Liver (tissue), 8 donors: ENCODE measurements at regions not wholly inside any gene's neighbourhood (a gene's known extent, or its start where the extent isn't known, plus 50 kb on each side); places are given as distances from the start of the nearest gene placed in this dataset.

Experiments
- DNase-seq: peaks from one replicate; pipeline ENCODE4 v3.0.0-alpha.2; 2017; ENCODE audit warnings: low spot score
- H3K27ac ChIP-seq, 2 donors: one replicate each; pipeline ENCODE4 v1.7.0; 2013; ENCODE audit warnings: inconsistent platforms in 2 of 2, low read length in 2 of 2, control low read depth in 1 of 2, low read depth in 1 of 2, mild to moderate bottlenecking in 1 of 2
- H3K27me3 ChIP-seq, 4 donors: one replicate each; pipeline versions ENCODE4 v1.6.1 to v1.7.0; 2013; ENCODE audit warnings: low read length in 3 of 4, inconsistent platforms in 1 of 4, mild to moderate bottlenecking in 1 of 4, moderate library complexity in 1 of 4; ENCODE audit not compliant: control insufficient read depth in 4 of 4, insufficient read depth in 4 of 4
- H3K36me3 ChIP-seq, 4 donors: one replicate each; pipeline versions ENCODE4 v1.6.1 to v1.7.0; 2013; ENCODE audit warnings: low read length in 3 of 4, mild to moderate bottlenecking in 3 of 4, low read depth in 1 of 4, moderate library complexity in 1 of 4; ENCODE audit not compliant: control insufficient read depth in 4 of 4, insufficient read depth in 3 of 4
- H3K4me1 ChIP-seq, 4 donors: one replicate each; pipeline versions ENCODE4 v1.6.1 to v1.7.0; 2013; ENCODE audit warnings: low read length in 3 of 4, mild to moderate bottlenecking in 3 of 4, moderate library complexity in 1 of 4; ENCODE audit not compliant: control insufficient read depth in 4 of 4, insufficient read depth in 4 of 4
- H3K4me3 ChIP-seq, 3 donors: one replicate each; pipeline versions ENCODE4 v1.6.1 to v1.7.0; 2013; ENCODE audit warnings: low read length in 3 of 3, control low read depth in 1 of 3, low read depth in 1 of 3, mild to moderate bottlenecking in 1 of 3
- H3K9ac ChIP-seq, 2 donors: one replicate each; pipeline ENCODE4 v1.7.0; 2013; ENCODE audit warnings: low read length in 2 of 2, mild to moderate bottlenecking in 2 of 2, moderate library complexity in 2 of 2, control low read depth in 1 of 2, low read depth in 1 of 2
- H3K9me3 ChIP-seq, 4 donors: one replicate each; pipeline versions ENCODE4 v1.6.1 to v1.7.0; 2013; ENCODE audit warnings: low read length in 3 of 4; ENCODE audit not compliant: control insufficient read depth in 4 of 4
- ATF3 ChIP-seq: IDR thresholded peaks from 2 replicates; pipeline ENCODE4 v1.6.1; 2016; ENCODE audit warnings: antibody characterized with exemption
- CTCF ChIP-seq: fragments of 150-350 bp; IDR thresholded peaks from 2 replicates; pipeline ENCODE4 v1.5.1; 2017; ENCODE audit warnings: improper control_type of control experiment, low read depth, low read length; ENCODE audit not compliant: missing input control
- EGR1 ChIP-seq, 2 donors: IDR thresholded peaks; 2 replicates each; pipeline ENCODE4 v1.6.1; 2016 to 2018; ENCODE audit warnings: antibody characterized with exemption in 2 of 2, low read depth in 2 of 2
- FOXA1 ChIP-seq: IDR thresholded peaks from 2 replicates; pipeline ENCODE4 v1.6.1; 2016; ENCODE audit warnings: antibody characterized with exemption
- FOXA2 ChIP-seq: IDR thresholded peaks from 2 replicates; pipeline ENCODE4 v1.6.1; 2016; ENCODE audit warnings: antibody characterized with exemption
- GABPA ChIP-seq, 2 donors: IDR thresholded peaks in 1 of 2; conservative IDR thresholded peaks in 1 of 2; 2 replicates each; pipeline ENCODE4 v1.6.1; 2016; ENCODE audit warnings: antibody characterized with exemption in 2 of 2, mild to moderate bottlenecking in 1 of 2, moderate library complexity in 1 of 2
- HNF4G ChIP-seq: IDR thresholded peaks from 2 replicates; pipeline ENCODE4 v1.6.1; 2016; ENCODE audit warnings: antibody characterized with exemption
- JUND ChIP-seq, 2 donors: IDR thresholded peaks; 2 replicates each; pipeline ENCODE4 v1.6.1; 2016; ENCODE audit warnings: antibody characterized with exemption in 2 of 2
- MAX ChIP-seq: IDR thresholded peaks from 2 replicates; pipeline ENCODE4 v1.6.1; 2016; ENCODE audit warnings: antibody characterized with exemption
- NR2F2 ChIP-seq: IDR thresholded peaks from 2 replicates; pipeline ENCODE4 v1.6.1; 2016; ENCODE audit warnings: antibody characterized with exemption
- RAD21 ChIP-seq, 2 donors: IDR thresholded peaks; 2 replicates each; pipeline ENCODE4 v1.6.1; 2016; ENCODE audit warnings: antibody characterized with exemption in 2 of 2, mild to moderate bottlenecking in 2 of 2
- REST ChIP-seq: IDR thresholded peaks from 2 replicates; pipeline ENCODE4 v1.6.1; 2016; ENCODE audit warnings: antibody characterized with exemption, mild to moderate bottlenecking
- SP1 ChIP-seq: IDR thresholded peaks from 2 replicates; pipeline ENCODE4 v1.6.1; 2018; ENCODE audit warnings: antibody characterized with exemption, mild to moderate bottlenecking
- TAF1 ChIP-seq: conservative IDR thresholded peaks from 2 replicates; pipeline ENCODE4 v1.6.1; 2016; ENCODE audit warnings: antibody characterized with exemption, mild to moderate bottlenecking
- YY1 ChIP-seq: IDR thresholded peaks from 2 replicates; pipeline ENCODE4 v1.6.1; 2016; ENCODE audit warnings: antibody characterized with exemption, mild to moderate bottlenecking
- ZBTB33 ChIP-seq: IDR thresholded peaks from 2 replicates; pipeline ENCODE4 v1.6.1; 2016; ENCODE audit warnings: antibody characterized with exemption
- WGBS: extraction: QIAGEN DNeasy Blood & Tissue Kit; methylation state at CpG from one replicate; pipeline ENCODE4 v1.1.7; 2013; 5-methylcytosine and 5-hydroxymethylcytosine counted together
- donor health status: healthy.
- donor health status: healthy.
- donor health status: healthy.
- donor health status: healthy.
- donor health status: healthy.

GRCh38 chr1:221891708-221892107 is 149.8 kb upstream of the DUSP10 start:
- H3K4me3 ChIP-seq = no peak overlapping the region
- no peak overlapping the region for H3K9ac ChIP-seq
- H3K9me3 ChIP-seq = peaks cover 0 to 2% (median 0%) of the 10 kb centered on the region in 4 donors
- H3K36me3 ChIP-seq = no peaks in the 10 kb centered on the region
- no peak for DNase-seq
- 65% methylated on average over 1 of the region's 1 CpG for WGBS
- H3K27ac ChIP-seq = no peak overlapping the region
- TF ChIP-seq EGR1 (IDR thresholded peaks at IDR 0.05; ENCODE audit: low read depth in 2 of 2) = no peak
- no peak for TF ChIP-seq JUND (IDR thresholded peaks at IDR 0.05)
- no peak for TF ChIP-seq ATF3
- TF ChIP-seq NR2F2 = peak; percentile 62
- no peak for TF ChIP-seq FOXA2
- no peak for TF ChIP-seq REST
- no peak for TF ChIP-seq CTCF
- TF ChIP-seq HNF4G = no peak
- no peak for TF ChIP-seq RAD21 (IDR thresholded peaks at IDR 0.05)
- TF ChIP-seq GABPA (IDR thresholded peaks at IDR 0.05 in 1 of 2, conservative IDR thresholded peaks at IDR 0.05 in 1 of 2) = no peak
- peak; percentile 38 for TF ChIP-seq SP1
- TF ChIP-seq YY1 = no peak
- peaks cover 0 to 5% (median 2%) of the 10 kb centered on the region in 4 donors for H3K4me1 ChIP-seq
- no peaks in the 10 kb centered on the region for H3K27me3 ChIP-seq

GRCh38 chr1:221888801-221889200 is 146.9 kb upstream of the DUSP10 start:
- Histone ChIP-seq H3K9me3 (no peaks in the 10 kb centered on the region), H3K27ac (no peak overlapping the region), H3K4me1 (peaks cover 0 to 5% (median 2%) of the 10 kb centered on the region in 4 donors), H3K27me3 (no peaks in the 10 kb centered on the region), H3K4me3 (no peak overlapping the region), H3K36me3 (no peaks in the 10 kb centered on the region), H3K9ac (no peak overlapping the region)
- TF ChIP-seq HNF4G (no peak), MAX (no peak), FOXA2 (no peak), FOXA1 (no peak), GABPA (IDR thresholded peaks at IDR 0.05 in 1 of 2, conservative IDR thresholded peaks at IDR 0.05 in 1 of 2) (no peak), ZBTB33 (no peak), TAF1 (no peak), YY1 (no peak), CTCF (no peak), JUND (IDR thresholded peaks at IDR 0.05) (no peak), ATF3 (no peak), RAD21 (IDR thresholded peaks at IDR 0.05) (no peak), SP1 (no peak)
- DNase-seq = no peak
- WGBS = 91% methylated on average over 5 of the region's 5 CpGs
